WERI-Rb-1 (cell line): ENCODE measurements at regions not wholly inside any gene's neighbourhood (a gene's known extent, or its start where the extent isn't known, plus 50 kb on each side); places are given as distances from the start of the nearest gene placed in this dataset.

Source experiments
- DNase-seq: peaks from one replicate; pipeline ENCODE4 v3.0.0-alpha.2; 2020
- H3K27ac ChIP-seq: fragments of 250-450 bp; sonication (Bioruptor Pico); 2 replicates; pipeline ENCODE4 v1.5.1; 2020; ENCODE audit warnings: mild to moderate bottlenecking, moderate library complexity
- H3K27me3 ChIP-seq: fragments of 250-450 bp; sonication (Bioruptor Pico); 2 replicates; pipeline ENCODE4 v1.5.1; 2021; ENCODE audit warnings: mild to moderate bottlenecking, low read depth, moderate library complexity; ENCODE audit not compliant: insufficient read depth, severe bottlenecking
- H3K36me3 ChIP-seq: fragments of 250-450 bp; sonication (Bioruptor Pico); 2 replicates; pipeline ENCODE4 v1.5.1; 2020; ENCODE audit warnings: mild to moderate bottlenecking, moderate library complexity
- H3K4me3 ChIP-seq: 2 replicates; pipeline ENCODE4 v1.5.1; 2011; ENCODE audit warnings: low read depth, mild to moderate bottlenecking, control low read depth, low read length
- H3K9me3 ChIP-seq: fragments of 250-450 bp; sonication (Bioruptor Pico); 2 replicates; pipeline ENCODE4 v1.5.1; 2021; ENCODE audit warnings: mild to moderate bottlenecking, moderate library complexity; ENCODE audit not compliant: severe bottlenecking
- TF ChIP-seq, protein P1 (sequence below): IDR thresholded peaks from 2 replicates; pipeline ENCODE4 v1.5.1; 2011; ENCODE audit warnings: low read depth, mild to moderate bottlenecking, control low read depth, inconsistent platforms, low read length

DNA sequence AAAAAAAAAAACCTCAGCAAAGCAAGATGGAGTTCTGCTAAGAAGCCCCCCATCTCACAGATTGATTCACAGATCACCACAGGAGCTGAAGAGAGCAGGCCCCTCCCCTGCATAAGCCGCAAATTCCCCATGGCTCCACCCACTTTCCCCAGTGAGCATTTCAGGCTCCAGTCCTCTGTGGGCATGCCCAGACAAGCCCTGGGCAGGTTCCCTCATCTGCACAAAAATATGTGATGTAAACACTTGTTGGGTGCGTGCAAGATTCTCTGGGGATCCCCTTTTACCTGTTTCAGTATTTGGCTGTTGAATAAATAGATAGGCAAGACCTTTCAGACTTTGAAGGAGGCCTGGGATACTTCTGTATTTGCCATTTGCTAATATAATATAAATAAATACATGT lies 514.3 kb downstream of the PCDH7 start:
- no peaks in the 10 kb centered on the region for H3K36me3 ChIP-seq
- TF ChIP-seq, protein P1, sequence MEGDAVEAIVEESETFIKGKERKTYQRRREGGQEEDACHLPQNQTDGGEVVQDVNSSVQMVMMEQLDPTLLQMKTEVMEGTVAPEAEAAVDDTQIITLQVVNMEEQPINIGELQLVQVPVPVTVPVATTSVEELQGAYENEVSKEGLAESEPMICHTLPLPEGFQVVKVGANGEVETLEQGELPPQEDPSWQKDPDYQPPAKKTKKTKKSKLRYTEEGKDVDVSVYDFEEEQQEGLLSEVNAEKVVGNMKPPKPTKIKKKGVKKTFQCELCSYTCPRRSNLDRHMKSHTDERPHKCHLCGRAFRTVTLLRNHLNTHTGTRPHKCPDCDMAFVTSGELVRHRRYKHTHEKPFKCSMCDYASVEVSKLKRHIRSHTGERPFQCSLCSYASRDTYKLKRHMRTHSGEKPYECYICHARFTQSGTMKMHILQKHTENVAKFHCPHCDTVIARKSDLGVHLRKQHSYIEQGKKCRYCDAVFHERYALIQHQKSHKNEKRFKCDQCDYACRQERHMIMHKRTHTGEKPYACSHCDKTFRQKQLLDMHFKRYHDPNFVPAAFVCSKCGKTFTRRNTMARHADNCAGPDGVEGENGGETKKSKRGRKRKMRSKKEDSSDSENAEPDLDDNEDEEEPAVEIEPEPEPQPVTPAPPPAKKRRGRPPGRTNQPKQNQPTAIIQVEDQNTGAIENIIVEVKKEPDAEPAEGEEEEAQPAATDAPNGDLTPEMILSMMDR: no peak
- H3K9me3 ChIP-seq: no peaks in the 10 kb centered on the region
- DNase-seq: peak; percentile 34
- H3K4me3 ChIP-seq: no peak overlapping the region
- peak overlapping the region; percentile 12 for H3K27ac ChIP-seq
- H3K27me3 ChIP-seq: no peaks in the 10 kb centered on the region

DNA sequence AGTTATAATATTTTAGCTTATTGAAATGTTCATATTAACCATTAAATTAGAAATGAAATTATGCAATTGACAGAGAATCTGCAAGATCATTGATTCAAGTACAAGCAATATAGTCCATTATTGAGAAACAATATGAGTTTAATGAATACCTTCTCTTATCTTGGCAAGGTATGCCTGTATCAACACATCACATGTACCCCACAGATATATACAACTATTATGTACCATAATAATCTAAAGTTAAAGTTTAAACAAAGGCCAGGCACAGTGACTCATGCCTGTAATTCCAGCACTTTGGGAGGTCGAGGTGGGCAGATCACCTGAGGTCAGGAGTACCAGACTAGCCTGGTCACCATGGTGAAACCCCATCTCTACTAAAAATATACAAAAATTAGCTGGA lies 514.7 kb downstream of the PCDH7 start:
- H3K36me3 ChIP-seq: no peaks in the 10 kb centered on the region
- no peaks in the 10 kb centered on the region for H3K27me3 ChIP-seq
- peak overlapping the region; percentile 12 for H3K27ac ChIP-seq
- no peak for DNase-seq
- H3K4me3 ChIP-seq: no peak overlapping the region
- TF ChIP-seq, protein P1: no peak
- H3K9me3 ChIP-seq: no peaks in the 10 kb centered on the region

DNA sequence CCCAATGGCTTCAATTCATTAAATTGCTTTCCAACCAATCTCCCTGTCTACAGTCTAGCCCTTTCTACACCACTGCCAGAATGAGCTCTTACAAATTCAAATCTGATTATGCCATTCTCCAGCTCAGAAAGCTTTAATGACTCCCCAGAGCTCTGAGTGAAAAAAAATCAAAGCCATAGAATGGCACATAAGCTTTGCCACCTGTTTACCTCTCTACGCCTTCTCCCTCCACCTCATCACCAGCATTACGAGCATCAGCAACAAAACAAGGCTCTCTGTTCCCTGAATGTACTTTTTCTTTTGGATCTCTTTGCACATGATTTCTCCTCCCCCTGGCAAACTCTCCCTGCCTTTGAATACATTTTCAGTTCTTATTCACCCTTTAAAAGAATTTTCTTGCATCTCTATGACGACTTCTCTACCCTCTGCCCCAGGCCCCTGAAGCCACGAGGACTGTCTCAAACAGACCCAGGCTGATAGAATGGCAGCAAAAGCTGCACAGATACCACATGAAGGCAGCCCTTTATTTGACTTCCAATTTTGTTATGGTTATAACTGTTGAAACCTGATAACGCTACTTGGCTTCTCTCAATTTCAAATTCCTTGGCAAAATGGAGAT lies 516.0 kb downstream of the PCDH7 start:
- no peaks in the 10 kb centered on the region for H3K9me3 ChIP-seq
- TF ChIP-seq, protein P1: no peak
- no peak overlapping the region for H3K4me3 ChIP-seq
- no peaks in the 10 kb centered on the region for H3K27me3 ChIP-seq
- H3K36me3 ChIP-seq: no peaks in the 10 kb centered on the region
- DNase-seq: no peak
- no peak overlapping the region for H3K27ac ChIP-seq

DNA sequence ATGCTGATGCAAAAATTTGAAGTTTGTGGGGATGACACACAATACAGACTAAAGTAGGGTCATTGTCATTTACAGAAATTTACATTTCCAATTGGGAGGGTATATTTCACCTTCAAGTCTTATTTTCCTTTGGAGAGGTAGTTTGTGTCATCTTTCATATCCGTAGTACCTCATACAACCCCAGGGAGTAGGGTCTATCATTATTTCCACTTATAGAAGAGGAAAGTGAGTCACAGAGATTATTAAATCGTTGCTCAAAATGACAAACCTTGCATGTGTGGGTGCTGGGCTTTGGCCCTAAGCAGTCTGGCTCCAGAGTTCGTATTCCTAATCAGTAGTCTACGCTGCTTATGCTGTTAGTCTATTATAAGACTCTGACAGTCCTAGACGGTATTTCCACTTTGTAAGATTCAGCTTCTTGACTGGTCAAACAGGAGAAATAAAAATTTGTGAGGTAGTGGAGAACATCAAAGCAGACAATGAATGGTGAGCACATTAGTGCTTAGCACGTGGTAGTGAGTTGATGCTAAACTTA lies 516.5 kb downstream of the PCDH7 start:
- Histone ChIP-seq H3K36me3 (no peaks in the 10 kb centered on the region), H3K27me3 (no peaks in the 10 kb centered on the region), H3K4me3 (no peak overlapping the region), H3K9me3 (no peaks in the 10 kb centered on the region), H3K27ac (no peak overlapping the region)
- no peak for DNase-seq
- TF ChIP-seq, protein P1: no peak

DNA sequence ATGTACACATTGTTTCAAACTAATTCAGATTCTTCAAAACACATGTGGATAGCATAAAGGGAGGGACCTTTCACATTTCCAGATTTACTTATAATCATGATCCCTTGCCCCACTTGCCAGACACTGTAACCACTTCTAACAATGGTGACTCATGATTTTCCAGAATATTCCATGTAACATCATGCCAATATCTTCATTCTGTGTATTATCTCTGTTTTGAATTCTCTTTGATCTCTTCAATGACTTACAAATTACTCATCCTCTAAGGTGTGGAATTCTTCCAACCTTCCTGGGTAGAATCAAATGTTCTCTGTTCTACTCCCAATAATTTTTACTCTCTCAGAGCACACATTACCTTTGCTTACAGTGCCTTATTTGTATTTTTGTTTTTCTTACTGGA lies 517.1 kb downstream of the PCDH7 start:
- DNase-seq: no peak

More for the DNA sequence above, 517.1 kb downstream of the PCDH7 start:
- TF ChIP-seq, protein P1: no peak
- no peak overlapping the region for H3K4me3 ChIP-seq
- H3K9me3 ChIP-seq: no peaks in the 10 kb centered on the region
- H3K27me3 ChIP-seq: no peaks in the 10 kb centered on the region
- H3K27ac ChIP-seq: no peak overlapping the region
- H3K36me3 ChIP-seq: no peaks in the 10 kb centered on the region
